K562 (cell line): ENCODE measurements at regions not wholly inside any gene's neighbourhood (a gene's known extent, or its start where the extent isn't known, plus 50 kb on each side); places are given as distances from the start of the nearest gene placed in this dataset.
A peak's percentile ranks its signal among the peaks of the same experiment; 100 is the strongest.

Source experiments
- ATAC-seq: fragments of 200-7000 bp; cut with Tn5 transposase; 3 replicates; pipeline ENCODE4 v1.9.1; 2020; ENCODE audit warnings: moderate library complexity
- BruUV-seq: library from RNA; stranded (reverse); fragments of 400-500 nt; replicated peaks from 2 replicates; lab custom pipeline; 2021; lab: Mats Ljungman, UMichigan
- CTCF ChIA-PET: fragments of 300-600 bp; formaldehyde crosslinking; extraction: SDS; loops from one replicate; lab custom pipeline; 2021; ENCODE audit warnings: low intra/inter-chr PET ratio; lab: Yijun Ruan, JAX
- POLR2A ChIA-PET: fragments of 300-600, 350-650 bp; sonication (Branson Sonifier 250); formaldehyde crosslinking; extraction: SDS; loops from one replicate; lab custom pipeline; 2021; ENCODE audit warnings: antibody characterized with exemption, inconsistent platforms; lab: Yijun Ruan, JAX
- DNase-seq, 4 experiments: peaks; one replicate each; pipeline versions ENCODE4 v3.0.0 to v3.0.0-alpha.2; 2011 to 2018; ENCODE audit warnings: low spot score in 3 of 4, mixed read lengths in 3 of 4; ENCODE audit errors: extremely low read depth in 1 of 4
- FAIRE-seq: peaks from 2 replicates; lab custom pipeline; 2011; peaks lifted over from hg19 to GRCh38; lab: Jason Lieb, UNC
- H2AFZ ChIP-seq: 2 replicates; pipeline ENCODE4 v1.6.0; 2011; ENCODE audit warnings: low read depth, low read length, control low read depth, inconsistent platforms
- H3K27ac ChIP-seq: fragments of 200-600 bp; 3 replicates; pipeline ENCODE4 v1.8.0; 2011; ENCODE audit warnings: low read depth, mild to moderate bottlenecking, control low read depth, inconsistent platforms, low read length, moderate library complexity, mixed read lengths; ENCODE audit errors: extremely low read depth
- H3K27me3 ChIP-seq, 2 experiments: fragments of 300-600 bp in 1 of 2; 2 replicates in 1 of 2; 3 replicates in 1 of 2; pipeline versions ENCODE4 v1.6.0 to v1.8.0; 2011; ENCODE audit warnings: inconsistent platforms in 2 of 2, low read length in 2 of 2, mild to moderate bottlenecking in 1 of 2, mixed read lengths in 1 of 2, moderate library complexity in 1 of 2; ENCODE audit not compliant: control insufficient read depth in 2 of 2, insufficient read depth in 2 of 2
- H3K36me3 ChIP-seq: fragments of 300-600 bp; 3 replicates; pipeline ENCODE4 v1.8.0; 2011; ENCODE audit warnings: mild to moderate bottlenecking, low read length, inconsistent platforms; ENCODE audit not compliant: control insufficient read depth, insufficient read depth
- H3K4me1 ChIP-seq, 2 experiments: fragments of 200-600 bp in 1 of 2; replicated peaks in 1 of 2; 2 replicates in 1 of 2; 3 replicates in 1 of 2; pipeline versions ENCODE4 v1.5.1 to v1.8.0; 2011; ENCODE audit warnings: inconsistent platforms in 2 of 2, low read length in 2 of 2, mild to moderate bottlenecking in 1 of 2, mixed read lengths in 1 of 2, moderate library complexity in 1 of 2; ENCODE audit not compliant: control insufficient read depth in 2 of 2, insufficient read depth in 2 of 2
- H3K4me2 ChIP-seq: 2 replicates; pipeline ENCODE4 v1.6.1; 2011; ENCODE audit warnings: low read length, control low read depth, inconsistent platforms, mixed read lengths; ENCODE audit not compliant: insufficient read depth
- H3K4me3 ChIP-seq: fragments of 200-600 bp; sonication (generic), shearing (Covaris generic); 2 replicates; pipeline ENCODE4 v1.5.1; 2016; ENCODE audit warnings: control low read depth, inconsistent platforms
- H3K79me2 ChIP-seq: fragments of 200-600 bp; 3 replicates; pipeline ENCODE4 v1.8.0; 2011; ENCODE audit warnings: low read length, inconsistent platforms; ENCODE audit not compliant: control insufficient read depth, insufficient read depth
- H3K9ac ChIP-seq, 2 experiments: 2 replicates each; pipeline versions ENCODE4 v1.6.0 to v1.6.1; 2011; ENCODE audit warnings: low read depth in 2 of 2, low read length in 2 of 2, control low read depth in 1 of 2, inconsistent platforms in 1 of 2, mild to moderate bottlenecking in 1 of 2, mixed read lengths in 1 of 2; ENCODE audit not compliant: insufficient read depth in 1 of 2
- H3K9me1 ChIP-seq: one replicate; pipeline ENCODE4 v1.6.0; 2011; ENCODE audit warnings: inconsistent platforms, mild to moderate bottlenecking, low read length, moderate library complexity; ENCODE audit not compliant: control insufficient read depth, insufficient read depth
- H3K9me3 ChIP-seq: replicated peaks from 2 replicates; pipeline ENCODE4 v1.5.1; 2011; ENCODE audit warnings: low read depth, low read length, inconsistent platforms; ENCODE audit not compliant: control insufficient read depth, insufficient read depth
- H4K20me1 ChIP-seq: replicated peaks from 2 replicates; pipeline ENCODE4 v1.6.1; 2011; ENCODE audit warnings: low read length, inconsistent platforms, mixed read lengths; ENCODE audit not compliant: control insufficient read depth, insufficient read depth
- BCL6 ChIP-seq: fragments of 250-450 bp; sonication (Bioruptor Pico); IDR thresholded peaks from 2 replicates; pipeline ENCODE4 v1.4.0; 2020
- CHD1 ChIP-seq: fragments of 200-600 bp; sonication (generic); IDR thresholded peaks from one replicate; pipeline ENCODE4 v1.6.1; 2012; ENCODE audit warnings: mild to moderate bottlenecking, moderate library complexity, low read length, inconsistent platforms
- CREM ChIP-seq: IDR thresholded peaks from 2 replicates; pipeline ENCODE4 v1.6.1; 2014; ENCODE audit warnings: antibody characterized with exemption, low read depth
- DPF2 ChIP-seq: fragments of 450-650 bp; IDR thresholded peaks from 2 replicates; pipeline ENCODE4 v1.6.1; 2016
- EGR1 ChIP-seq: fragments of 450-650 bp; conservative IDR thresholded peaks from 2 replicates; pipeline ENCODE4 v1.6.1; 2017; ENCODE audit warnings: mild to moderate bottlenecking
- EP300 ChIP-seq: IDR thresholded peaks from 2 replicates; pipeline ENCODE4 v1.6.1; 2012; ENCODE audit warnings: low read length, improper control_type of control experiment
- JUN ChIP-seq, 2 experiments: sonication (generic) in 1 of 2; formaldehyde crosslinking in 1 of 2; IDR thresholded peaks; 2 replicates each; pipeline versions ENCODE4 v1.6.1 to v1.8.0; 2012 to 2022; ENCODE audit warnings: borderline replicate concordance in 2 of 2, mild to moderate bottlenecking in 2 of 2, improper control_type of control experiment in 1 of 2, low read depth in 1 of 2, low read length in 1 of 2, missing genetic modification reagents in 1 of 2
- KLF1 ChIP-seq: fragments of 450-650 bp; IDR thresholded peaks from 2 replicates; pipeline ENCODE4 v1.6.1; 2016; ENCODE audit warnings: missing genetic modification characterization, missing compliant biosample characterization
- SAFB2 ChIP-seq: fragments of 200-400 bp; formaldehyde crosslinking; IDR thresholded peaks from 2 replicates; pipeline ENCODE4 v1.6.1; 2018; ENCODE audit warnings: borderline replicate concordance, low read length, low read depth, moderate library complexity; ENCODE audit not compliant: severe bottlenecking
- SMARCC2 ChIP-seq: fragments of 450-650 bp; IDR thresholded peaks from 2 replicates; pipeline ENCODE4 v1.6.1; 2017; ENCODE audit warnings: antibody characterized with exemption, moderate library complexity, mild to moderate bottlenecking, low read depth
- TOE1 ChIP-seq, 2 experiments: fragments of 450-650 bp in 1 of 2; sonication (generic) in 1 of 2; formaldehyde crosslinking in 1 of 2; IDR thresholded peaks; 2 replicates each; pipeline versions ENCODE4 v1.7.1 to v1.8.0; 2016 to 2022; ENCODE audit warnings: borderline replicate concordance in 2 of 2, mild to moderate bottlenecking in 2 of 2, antibody characterized with exemption in 1 of 2, inconsistent platforms in 1 of 2, low read depth in 1 of 2, missing genetic modification reagents in 1 of 2, moderate library complexity in 1 of 2
- ZNF197 ChIP-seq: fragments of 200-800 bp; sonication (Bioruptor generic); IDR thresholded peaks from 2 replicates; pipeline ENCODE4 v1.6.1; 2016; ENCODE audit warnings: low read depth, missing genetic modification characterization, missing compliant biosample characterization
- ZNF212 ChIP-seq: fragments of 450-650 bp; formaldehyde crosslinking; IDR thresholded peaks from 2 replicates; pipeline ENCODE4 v1.4.0; 2020; ENCODE audit warnings: mild to moderate bottlenecking
- WGBS: fragments of 100-300 bp; shearing (Covaris generic); methylation state at CpG from one replicate; pipeline ENCODE4 v1.1.6; 2016; ENCODE audit warnings: low coverage, mixed read lengths; ENCODE audit not compliant: insufficient coverage; ENCODE audit errors: missing lambda C conversion rate; 5-methylcytosine and 5-hydroxymethylcytosine counted together
- in situ Hi-C: fragments of 300-500 bp; cut with MboI; formaldehyde crosslinking; loops from 4 replicates; pipeline ENCODE4 v1.15.0; 2018; ENCODE audit warnings: inconsistent platforms, mixed read lengths
- intact Hi-C: fragments of 100-400 bp; cut with micrococcal nuclease; formaldehyde crosslinking; loops from 2 replicates; pipeline ENCODE4 v1.14.2; 2022
- TF ChIP-seq, protein P1 (sequence below), 3 experiments: fragments of 200-800 bp in 1 of 3; fragments of 250-450 bp in 1 of 3; fragments of 450-650 bp in 1 of 3; sonication (Bioruptor Pico) in 1 of 3; sonication (Bioruptor generic) in 1 of 3; formaldehyde crosslinking in 1 of 3; IDR thresholded peaks; 2 replicates each; pipeline versions ENCODE4 v1.6.1 to v1.8.0; 2016 to 2022; ENCODE audit warnings: mild to moderate bottlenecking in 2 of 3, missing genetic modification characterization in 2 of 3, missing compliant biosample characterization in 1 of 3, moderate library complexity in 1 of 3
- TF ChIP-seq, protein P2 (sequence below): fragments of 200-800 bp; sonication (Bioruptor generic); IDR thresholded peaks from 2 replicates; pipeline ENCODE4 v1.6.1; 2017; ENCODE audit warnings: missing genetic modification characterization, missing compliant biosample characterization
- TF ChIP-seq, protein P3 (sequence below): sonication (generic); formaldehyde crosslinking; IDR thresholded peaks from 2 replicates; pipeline ENCODE4 v1.8.0; 2022; ENCODE audit warnings: mild to moderate bottlenecking, missing genetic modification reagents

DNA sequence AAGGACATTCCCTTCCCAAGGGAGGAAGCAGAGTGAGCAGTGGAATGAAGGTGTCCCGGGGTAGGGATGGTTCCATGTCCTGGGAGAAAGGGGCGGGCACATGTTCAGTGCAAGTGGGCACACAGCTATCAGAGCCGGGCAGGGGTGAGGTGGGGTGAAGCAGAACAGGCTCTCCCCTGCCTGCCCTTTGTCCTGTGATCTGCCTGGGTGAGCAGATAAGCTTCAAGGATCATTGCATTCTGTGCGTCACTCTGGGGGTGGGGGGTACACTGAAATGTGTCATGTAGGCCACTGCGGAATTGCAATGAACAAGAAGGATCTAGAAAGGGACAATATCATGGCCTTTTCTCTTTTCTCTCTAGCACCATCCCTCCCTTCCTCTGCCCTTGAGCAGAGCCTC, 61.7 kb upstream of the SHB start:
- peak; percentile 71 for FAIRE-seq
- DNase-seq = peak; percentile 55 to 76 (median 62)
- peak overlapping the region; percentile 28 for H3K4me2 ChIP-seq
- no peaks in the 10 kb centered on the region for H3K79me2 ChIP-seq
- H3K36me3 ChIP-seq = no peaks in the 10 kb centered on the region
- ChIA-PET CTCF (no interaction called here), POLR2A (interaction anchor here (0.6 kb wide), 1 partner anchor 1693 kb away, joined by 3 read pairs; no protein-coding TSS in a partner anchor)
- 0 out of 4 replicates have a peak overlapping the region, but pooled peaks of 1 of the 2 experiments have one; percentile 45 for H3K9ac ChIP-seq
- H2AFZ ChIP-seq = no peak overlapping the region
- in situ Hi-C loops (no loop called here), intact Hi-C loops (no loop called here)
- no peak overlapping the region for H3K4me3 ChIP-seq
- peaks cover 37 to 60% of the 10 kb centered on the region in 2 experiments; a peak in 4 of 5 replicates for H3K27me3 ChIP-seq
- no peaks in the 10 kb centered on the region for H3K9me1 ChIP-seq
- BruUV-seq = no TSS peak
- H3K9me3 ChIP-seq = no peaks in the 10 kb centered on the region; the same call in 1 of the 2 replicates
- peaks cover 9% of the 10 kb centered on the region for H4K20me1 ChIP-seq
- peak; percentile 72 for ATAC-seq
- H3K4me1 ChIP-seq = peaks cover 6 to 19% of the 10 kb centered on the region in 2 experiments; a peak in 3 of 5 replicates
- H3K27ac ChIP-seq = no peak overlapping the region
- WGBS = 3% methylated on average over 5 of the region's 5 CpGs
- peak; percentile 81; the same call in 1 of the 2 replicates for TF ChIP-seq EP300
- TF ChIP-seq CREM = peak; percentile 91
- 0 out of 2 replicates have a peak, but pooled peaks have one; percentile 47 for TF ChIP-seq TOE1 (IDR thresholded peaks at IDR 0.05; ENCODE audit: borderline replicate concordance)
- TF ChIP-seq TOE1 (CRISPR knock-in tag; IDR thresholded peaks at IDR 0.05; ENCODE audit: borderline replicate concordance, low read depth) = no peak
- TF ChIP-seq ZNF197 (CRISPR knock-in tag) = 0 out of 2 replicates have a peak, but pooled peaks have one; percentile 49
- TF ChIP-seq, protein P1, sequence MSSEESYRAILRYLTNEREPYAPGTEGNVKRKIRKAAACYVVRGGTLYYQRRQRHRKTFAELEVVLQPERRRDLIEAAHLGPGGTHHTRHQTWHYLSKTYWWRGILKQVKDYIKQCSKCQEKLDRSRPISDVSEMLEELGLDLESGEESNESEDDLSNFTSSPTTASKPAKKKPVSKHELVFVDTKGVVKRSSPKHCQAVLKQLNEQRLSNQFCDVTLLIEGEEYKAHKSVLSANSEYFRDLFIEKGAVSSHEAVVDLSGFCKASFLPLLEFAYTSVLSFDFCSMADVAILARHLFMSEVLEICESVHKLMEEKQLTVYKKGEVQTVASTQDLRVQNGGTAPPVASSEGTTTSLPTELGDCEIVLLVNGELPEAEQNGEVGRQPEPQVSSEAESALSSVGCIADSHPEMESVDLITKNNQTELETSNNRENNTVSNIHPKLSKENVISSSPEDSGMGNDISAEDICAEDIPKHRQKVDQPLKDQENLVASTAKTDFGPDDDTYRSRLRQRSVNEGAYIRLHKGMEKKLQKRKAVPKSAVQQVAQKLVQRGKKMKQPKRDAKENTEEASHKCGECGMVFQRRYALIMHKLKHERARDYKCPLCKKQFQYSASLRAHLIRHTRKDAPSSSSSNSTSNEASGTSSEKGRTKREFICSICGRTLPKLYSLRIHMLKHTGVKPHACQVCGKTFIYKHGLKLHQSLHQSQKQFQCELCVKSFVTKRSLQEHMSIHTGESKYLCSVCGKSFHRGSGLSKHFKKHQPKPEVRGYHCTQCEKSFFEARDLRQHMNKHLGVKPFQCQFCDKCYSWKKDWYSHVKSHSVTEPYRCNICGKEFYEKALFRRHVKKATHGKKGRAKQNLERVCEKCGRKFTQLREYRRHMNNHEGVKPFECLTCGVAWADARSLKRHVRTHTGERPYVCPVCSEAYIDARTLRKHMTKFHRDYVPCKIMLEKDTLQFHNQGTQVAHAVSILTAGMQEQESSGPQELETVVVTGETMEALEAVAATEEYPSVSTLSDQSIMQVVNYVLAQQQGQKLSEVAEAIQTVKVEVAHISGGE (CRISPR knock-in tag; IDR thresholded peaks at IDR 0.05) = peak in 1 of 3 experiments; percentile 75; a peak in 2 of 6 replicates
- TF ChIP-seq JUN (IDR thresholded peaks at IDR 0.05; ENCODE audit: borderline replicate concordance, low read depth, low read length) = peak; percentile 76; the same call in 1 of the 2 replicates
- TF ChIP-seq JUN (CRISPR knock-in tag; IDR thresholded peaks at IDR 0.05; ENCODE audit: borderline replicate concordance) = no peak
- TF ChIP-seq SAFB2 = no peak
- no peak for TF ChIP-seq KLF1 (tag)
- TF ChIP-seq, protein P2, sequence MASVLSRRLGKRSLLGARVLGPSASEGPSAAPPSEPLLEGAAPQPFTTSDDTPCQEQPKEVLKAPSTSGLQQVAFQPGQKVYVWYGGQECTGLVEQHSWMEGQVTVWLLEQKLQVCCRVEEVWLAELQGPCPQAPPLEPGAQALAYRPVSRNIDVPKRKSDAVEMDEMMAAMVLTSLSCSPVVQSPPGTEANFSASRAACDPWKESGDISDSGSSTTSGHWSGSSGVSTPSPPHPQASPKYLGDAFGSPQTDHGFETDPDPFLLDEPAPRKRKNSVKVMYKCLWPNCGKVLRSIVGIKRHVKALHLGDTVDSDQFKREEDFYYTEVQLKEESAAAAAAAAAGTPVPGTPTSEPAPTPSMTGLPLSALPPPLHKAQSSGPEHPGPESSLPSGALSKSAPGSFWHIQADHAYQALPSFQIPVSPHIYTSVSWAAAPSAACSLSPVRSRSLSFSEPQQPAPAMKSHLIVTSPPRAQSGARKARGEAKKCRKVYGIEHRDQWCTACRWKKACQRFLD = 0 out of 2 replicates have a peak, but pooled peaks have one; percentile 43
- no peak for TF ChIP-seq BCL6 (CRISPR knock-in tag)
- TF ChIP-seq DPF2 = peak; percentile 86
- TF ChIP-seq, protein P3, sequence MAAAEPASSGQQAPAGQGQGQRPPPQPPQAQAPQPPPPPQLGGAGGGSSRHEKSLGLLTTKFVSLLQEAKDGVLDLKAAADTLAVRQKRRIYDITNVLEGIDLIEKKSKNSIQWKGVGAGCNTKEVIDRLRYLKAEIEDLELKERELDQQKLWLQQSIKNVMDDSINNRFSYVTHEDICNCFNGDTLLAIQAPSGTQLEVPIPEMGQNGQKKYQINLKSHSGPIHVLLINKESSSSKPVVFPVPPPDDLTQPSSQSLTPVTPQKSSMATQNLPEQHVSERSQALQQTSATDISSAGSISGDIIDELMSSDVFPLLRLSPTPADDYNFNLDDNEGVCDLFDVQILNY = no peak
- TF ChIP-seq ZNF212 (CRISPR knock-in tag) = no peak
- 0 out of 2 replicates have a peak, but pooled peaks have one; percentile 54 for TF ChIP-seq SMARCC2
- TF ChIP-seq CHD1 = no peak
- peak; percentile 83 for TF ChIP-seq EGR1
